ENCODE measurements at regions not wholly inside any gene's neighbourhood (a gene's known extent, or its start where the extent isn't known, plus 50 kb on each side); places are given as distances from the start of the nearest gene placed in this dataset.

GRCh38 chr7:13449460-13449859, 540.0 kb downstream of the ETV1 start:
- no peak overlapping the region for H3K27ac ChIP-seq (ENCODE audit: low read length)
- no peak overlapping the region for H3K4me2 ChIP-seq (ENCODE audit: low read length)
- TF ChIP-seq EZH2phosphoT487 (IDR thresholded peaks at IDR 0.05; ENCODE audit: low read depth): no peak
- TF ChIP-seq, protein P1, sequence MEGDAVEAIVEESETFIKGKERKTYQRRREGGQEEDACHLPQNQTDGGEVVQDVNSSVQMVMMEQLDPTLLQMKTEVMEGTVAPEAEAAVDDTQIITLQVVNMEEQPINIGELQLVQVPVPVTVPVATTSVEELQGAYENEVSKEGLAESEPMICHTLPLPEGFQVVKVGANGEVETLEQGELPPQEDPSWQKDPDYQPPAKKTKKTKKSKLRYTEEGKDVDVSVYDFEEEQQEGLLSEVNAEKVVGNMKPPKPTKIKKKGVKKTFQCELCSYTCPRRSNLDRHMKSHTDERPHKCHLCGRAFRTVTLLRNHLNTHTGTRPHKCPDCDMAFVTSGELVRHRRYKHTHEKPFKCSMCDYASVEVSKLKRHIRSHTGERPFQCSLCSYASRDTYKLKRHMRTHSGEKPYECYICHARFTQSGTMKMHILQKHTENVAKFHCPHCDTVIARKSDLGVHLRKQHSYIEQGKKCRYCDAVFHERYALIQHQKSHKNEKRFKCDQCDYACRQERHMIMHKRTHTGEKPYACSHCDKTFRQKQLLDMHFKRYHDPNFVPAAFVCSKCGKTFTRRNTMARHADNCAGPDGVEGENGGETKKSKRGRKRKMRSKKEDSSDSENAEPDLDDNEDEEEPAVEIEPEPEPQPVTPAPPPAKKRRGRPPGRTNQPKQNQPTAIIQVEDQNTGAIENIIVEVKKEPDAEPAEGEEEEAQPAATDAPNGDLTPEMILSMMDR (IDR thresholded peaks at IDR 0.05; ENCODE audit: low read depth, low read length): no peak

DNA sequence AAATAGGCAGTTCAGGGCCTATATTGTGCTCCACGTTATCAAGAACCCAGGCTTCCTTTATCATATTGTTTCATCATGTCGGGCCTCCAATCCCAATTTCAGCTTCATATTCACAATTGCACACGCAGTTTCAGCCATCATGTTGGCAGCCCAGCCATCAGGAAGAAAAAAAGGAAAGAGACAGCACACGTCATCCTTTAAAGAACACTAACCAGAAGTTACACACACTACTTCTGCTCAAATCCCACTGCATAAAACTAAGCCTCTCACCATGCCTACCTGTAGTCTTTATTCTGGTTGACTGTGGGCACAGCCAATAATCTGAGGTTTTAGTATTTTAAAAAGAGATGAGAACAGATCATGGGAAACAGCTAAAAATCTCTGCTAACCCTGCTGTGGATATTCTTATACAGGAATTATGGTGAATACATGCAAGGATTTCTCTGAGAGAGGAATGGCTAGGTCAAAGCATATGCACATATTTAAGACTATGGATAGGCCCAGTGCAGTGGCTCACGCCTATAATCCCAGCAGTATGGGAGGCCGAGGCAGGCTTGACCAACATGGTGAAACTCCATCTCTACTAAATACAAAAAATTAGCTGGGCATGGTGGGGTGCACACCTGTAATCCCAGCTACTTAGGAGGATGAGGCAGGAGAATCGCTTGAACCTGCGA, 534.4 kb downstream of the ETV1 start:
- Histone ChIP-seq H3K4me3 (ENCODE audit: low read length) (no peak overlapping the region), H2AFZ (ENCODE audit: low read depth, low read length) (no peak overlapping the region), H3K79me2 (ENCODE audit: low read length) (no peaks in the 10 kb centered on the region), H3K27ac (ENCODE audit: low read length) (no peak overlapping the region), H3K4me1 (ENCODE audit: low read length) (no peaks in the 10 kb centered on the region), H3K9ac (ENCODE audit: low read length) (no peak overlapping the region), H3K9me3 (ENCODE audit: insufficient read depth, low read length) (no peaks in the 10 kb centered on the region), H3K36me3 (replicated peaks; ENCODE audit: low read depth, low read length) (no peaks in the 10 kb centered on the region), H4K20me1 (ENCODE audit: insufficient read depth, low read length) (no peaks in the 10 kb centered on the region), H3K4me2 (ENCODE audit: low read length) (no peak overlapping the region), H3K27me3 (ENCODE audit: low read depth, low read length) (no peaks in the 10 kb centered on the region)
- no peak for TF ChIP-seq EZH2phosphoT487 (IDR thresholded peaks at IDR 0.05; ENCODE audit: low read depth)
- TF ChIP-seq, protein P1 (IDR thresholded peaks at IDR 0.05; ENCODE audit: low read depth, low read length): no peak

More at GRCh38 chr7:13449460-13449859, 540.0 kb downstream of the ETV1 start:
- H3K27me3 ChIP-seq (ENCODE audit: low read depth, low read length): no peaks in the 10 kb centered on the region
- no peaks in the 10 kb centered on the region for H3K9me3 ChIP-seq (ENCODE audit: insufficient read depth, low read length)
- H3K4me3 ChIP-seq (ENCODE audit: low read length): no peak overlapping the region
- no peak overlapping the region for H2AFZ ChIP-seq (ENCODE audit: low read depth, low read length)
- H3K9ac ChIP-seq (ENCODE audit: low read length): no peak overlapping the region
- H3K36me3 ChIP-seq (replicated peaks; ENCODE audit: low read depth, low read length): no peaks in the 10 kb centered on the region
- 0 out of 2 replicates have a peak, but pooled peaks cover 5% of the 10 kb centered on the region for H3K4me1 ChIP-seq (ENCODE audit: low read length)
- no peaks in the 10 kb centered on the region for H3K79me2 ChIP-seq (ENCODE audit: low read length)
- H4K20me1 ChIP-seq (ENCODE audit: insufficient read depth, low read length): no peaks in the 10 kb centered on the region

GRCh38 chr7:13457790-13458189, 531.7 kb downstream of the ETV1 start:
- Histone ChIP-seq H3K9me3 (ENCODE audit: insufficient read depth, low read length) (no peaks in the 10 kb centered on the region), H3K4me1 (ENCODE audit: low read length) (no peaks in the 10 kb centered on the region), H2AFZ (ENCODE audit: low read depth, low read length) (no peak overlapping the region), H3K36me3 (replicated peaks; ENCODE audit: low read depth, low read length) (no peaks in the 10 kb centered on the region), H4K20me1 (ENCODE audit: insufficient read depth, low read length) (no peaks in the 10 kb centered on the region), H3K79me2 (ENCODE audit: low read length) (no peaks in the 10 kb centered on the region), H3K4me2 (ENCODE audit: low read length) (no peak overlapping the region), H3K27ac (ENCODE audit: low read length) (no peak overlapping the region), H3K27me3 (ENCODE audit: low read depth, low read length) (no peaks in the 10 kb centered on the region), H3K9ac (ENCODE audit: low read length) (no peak overlapping the region), H3K4me3 (ENCODE audit: low read length) (no peak overlapping the region)
- TF ChIP-seq, protein P1 (IDR thresholded peaks at IDR 0.05; ENCODE audit: low read depth, low read length): no peak

GRCh38 chr7:13466874-13467547, 522.5 kb downstream of the ETV1 start:
- Histone ChIP-seq H3K79me2 (ENCODE audit: low read length) (no peaks in the 10 kb centered on the region), H3K9ac (ENCODE audit: low read length) (no peak overlapping the region), H4K20me1 (ENCODE audit: insufficient read depth, low read length) (no peaks in the 10 kb centered on the region), H3K9me3 (ENCODE audit: insufficient read depth, low read length) (no peaks in the 10 kb centered on the region; the same call in 1 of the 2 replicates), H3K27me3 (ENCODE audit: low read depth, low read length) (no peaks in the 10 kb centered on the region), H2AFZ (ENCODE audit: low read depth, low read length) (no peak overlapping the region), H3K4me2 (ENCODE audit: low read length) (no peak overlapping the region), H3K36me3 (replicated peaks; ENCODE audit: low read depth, low read length) (no peaks in the 10 kb centered on the region), H3K27ac (ENCODE audit: low read length) (no peak overlapping the region), H3K4me1 (ENCODE audit: low read length) (no peaks in the 10 kb centered on the region), H3K4me3 (ENCODE audit: low read length) (no peak overlapping the region)
- TF ChIP-seq, protein P1 (IDR thresholded peaks at IDR 0.05; ENCODE audit: low read depth, low read length): no peak
- no peak for TF ChIP-seq EZH2phosphoT487 (IDR thresholded peaks at IDR 0.05; ENCODE audit: low read depth)

Data from OCI-LY3 (cell line).